ENCODE measurements at regions not wholly inside any gene's neighbourhood (a gene's known extent, or its start where the extent isn't known, plus 50 kb on each side); places are given as distances from the start of the nearest gene placed in this dataset.

DNA sequence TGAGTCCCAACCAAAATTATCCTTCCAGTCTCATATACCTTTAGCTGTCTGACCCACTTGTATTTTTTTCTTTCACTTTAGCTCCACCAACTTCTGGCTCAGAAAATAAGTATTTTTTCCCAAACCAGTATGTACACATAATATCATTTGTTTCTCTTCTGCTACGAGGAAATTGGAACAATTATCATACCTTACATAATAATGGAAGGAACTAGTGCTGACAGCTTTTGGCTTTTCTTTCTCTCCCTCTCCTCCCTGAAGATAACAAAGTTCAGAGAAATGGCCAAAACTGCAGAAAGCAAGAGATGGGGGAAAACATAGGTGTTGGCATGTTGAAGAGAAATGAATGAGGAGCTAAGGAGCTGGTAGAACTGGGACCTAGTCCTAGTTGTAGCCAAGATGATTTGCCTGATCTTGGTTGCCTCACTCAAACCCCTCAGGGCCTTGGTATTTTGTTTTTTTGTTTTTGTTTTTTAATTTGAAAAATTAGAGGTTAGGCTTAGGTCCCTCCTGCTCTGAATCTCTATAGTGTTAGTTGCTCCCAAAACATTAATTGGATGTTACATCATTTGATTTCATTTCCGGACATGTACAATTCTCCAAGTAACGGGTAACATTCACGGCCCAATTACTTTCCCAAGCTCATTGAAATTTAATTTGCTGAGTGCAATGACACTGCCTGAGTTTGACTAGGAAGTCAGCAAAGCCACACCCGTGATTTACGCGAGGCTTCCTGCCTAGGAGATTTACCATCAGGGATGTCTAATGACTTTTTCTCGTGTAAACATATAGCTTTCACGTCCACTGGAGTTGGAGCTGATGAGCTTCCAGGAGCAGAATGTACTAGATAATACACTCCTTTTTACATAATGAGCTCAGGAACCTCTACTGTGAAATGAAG, 291.6 kb downstream of the TLE1 start:
- Histone ChIP-seq H2AFZ (ENCODE audit: low read length) (no peak overlapping the region), H3K4me2 (ENCODE audit: low read depth, low read length, poor library complexity, severe bottlenecking) (no peak overlapping the region), H3K9me3 (ENCODE audit: insufficient read depth, low read depth, low read length) (no peaks in the 10 kb centered on the region), H3K4me1 (ENCODE audit: insufficient read depth, low read length, poor library complexity, severe bottlenecking) (peaks cover 7% of the 10 kb centered on the region), H3K9me2 (replicated peaks; ENCODE audit: low read depth, low read length) (no peaks in the 10 kb centered on the region), H3K27me3 (ENCODE audit: insufficient read depth, low read length, poor library complexity, severe bottlenecking) (no peaks in the 10 kb centered on the region), H4K20me1 (ENCODE audit: insufficient read depth, low read length, poor library complexity, severe bottlenecking) (no peaks in the 10 kb centered on the region), H3K79me2 (ENCODE audit: insufficient read depth, low read length) (no peaks in the 10 kb centered on the region), H3F3A (ENCODE audit: low read depth) (no peaks in the 10 kb centered on the region), H3K4me3 (ENCODE audit: low read length, poor library complexity, severe bottlenecking) (no peak overlapping the region), H3K9ac (ENCODE audit: low read depth, low read length, poor library complexity, severe bottlenecking) (no peak overlapping the region), H3K36me3 (ENCODE audit: insufficient read depth, low read length) (no peaks in the 10 kb centered on the region)
- TF ChIP-seq EZH2phosphoT487 (IDR thresholded peaks at IDR 0.05; ENCODE audit: borderline replicate concordance), result no peak
- TF ChIP-seq, protein P1, sequence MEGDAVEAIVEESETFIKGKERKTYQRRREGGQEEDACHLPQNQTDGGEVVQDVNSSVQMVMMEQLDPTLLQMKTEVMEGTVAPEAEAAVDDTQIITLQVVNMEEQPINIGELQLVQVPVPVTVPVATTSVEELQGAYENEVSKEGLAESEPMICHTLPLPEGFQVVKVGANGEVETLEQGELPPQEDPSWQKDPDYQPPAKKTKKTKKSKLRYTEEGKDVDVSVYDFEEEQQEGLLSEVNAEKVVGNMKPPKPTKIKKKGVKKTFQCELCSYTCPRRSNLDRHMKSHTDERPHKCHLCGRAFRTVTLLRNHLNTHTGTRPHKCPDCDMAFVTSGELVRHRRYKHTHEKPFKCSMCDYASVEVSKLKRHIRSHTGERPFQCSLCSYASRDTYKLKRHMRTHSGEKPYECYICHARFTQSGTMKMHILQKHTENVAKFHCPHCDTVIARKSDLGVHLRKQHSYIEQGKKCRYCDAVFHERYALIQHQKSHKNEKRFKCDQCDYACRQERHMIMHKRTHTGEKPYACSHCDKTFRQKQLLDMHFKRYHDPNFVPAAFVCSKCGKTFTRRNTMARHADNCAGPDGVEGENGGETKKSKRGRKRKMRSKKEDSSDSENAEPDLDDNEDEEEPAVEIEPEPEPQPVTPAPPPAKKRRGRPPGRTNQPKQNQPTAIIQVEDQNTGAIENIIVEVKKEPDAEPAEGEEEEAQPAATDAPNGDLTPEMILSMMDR (conservative IDR thresholded peaks at IDR 0.05; ENCODE audit: low read length), result no peak

DNA sequence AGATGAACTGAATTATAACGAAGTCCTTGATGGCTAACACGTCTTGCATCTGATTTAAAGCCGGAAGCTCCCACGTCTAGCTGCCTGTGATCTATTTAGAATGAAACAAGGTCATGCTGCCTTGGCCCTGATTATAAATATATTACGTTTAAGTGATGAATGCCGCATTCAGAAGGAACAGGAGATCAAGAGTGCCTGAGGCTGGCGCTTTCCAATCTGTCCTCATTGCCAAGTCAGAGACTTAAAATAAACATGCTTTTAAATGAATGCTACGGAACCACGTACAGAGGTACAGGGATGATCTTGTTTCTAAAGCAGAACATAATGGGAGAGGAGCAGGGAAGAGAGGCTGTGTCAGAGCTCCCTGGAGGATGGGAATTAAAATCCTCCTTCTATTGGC, 292.8 kb downstream of the TLE1 start:
- Histone ChIP-seq H3K4me2 (ENCODE audit: low read depth, low read length, poor library complexity, severe bottlenecking) (no peak overlapping the region), H3K9me3 (ENCODE audit: insufficient read depth, low read depth, low read length) (no peaks in the 10 kb centered on the region), H3K27me3 (ENCODE audit: insufficient read depth, low read length, poor library complexity, severe bottlenecking) (no peaks in the 10 kb centered on the region), H3K79me2 (ENCODE audit: insufficient read depth, low read length) (no peaks in the 10 kb centered on the region), H3F3A (ENCODE audit: low read depth) (no peaks in the 10 kb centered on the region), H2AFZ (ENCODE audit: low read length) (no peak overlapping the region), H3K9me2 (replicated peaks; ENCODE audit: low read depth, low read length) (no peaks in the 10 kb centered on the region), H3K4me1 (ENCODE audit: insufficient read depth, low read length, poor library complexity, severe bottlenecking) (peaks cover 7% of the 10 kb centered on the region), H3K4me3 (ENCODE audit: low read length, poor library complexity, severe bottlenecking) (no peak overlapping the region), H3K9ac (ENCODE audit: low read depth, low read length, poor library complexity, severe bottlenecking) (no peak overlapping the region), H3K36me3 (ENCODE audit: insufficient read depth, low read length) (no peaks in the 10 kb centered on the region), H4K20me1 (ENCODE audit: insufficient read depth, low read length, poor library complexity, severe bottlenecking) (no peaks in the 10 kb centered on the region)
- TF ChIP-seq EZH2phosphoT487 (IDR thresholded peaks at IDR 0.05; ENCODE audit: borderline replicate concordance), result no peak
- TF ChIP-seq, protein P1 (conservative IDR thresholded peaks at IDR 0.05; ENCODE audit: low read length), result no peak

DNA sequence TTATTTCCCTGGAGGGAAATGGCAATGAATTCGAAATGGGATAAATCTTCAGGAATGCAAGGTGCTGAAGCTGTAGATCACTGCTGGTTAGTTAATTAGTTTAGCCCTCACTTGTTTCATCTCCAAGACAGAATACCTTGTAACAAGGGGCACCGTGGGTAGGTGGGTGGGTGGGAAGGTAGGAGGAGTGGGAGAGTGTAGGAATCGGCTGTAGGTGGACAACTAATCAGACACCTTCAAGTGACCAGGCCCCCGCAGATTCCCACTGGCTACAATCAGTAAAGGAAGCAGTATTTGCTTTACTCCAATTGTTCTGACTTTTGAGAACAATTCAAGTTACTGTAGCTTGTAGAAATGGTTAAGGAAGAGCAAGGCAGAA, 293.7 kb downstream of the TLE1 start:
- H3K79me2 ChIP-seq (ENCODE audit: insufficient read depth, low read length), result no peaks in the 10 kb centered on the region
- no peaks in the 10 kb centered on the region for H4K20me1 ChIP-seq (ENCODE audit: insufficient read depth, low read length, poor library complexity, severe bottlenecking)
- H3K9ac ChIP-seq (ENCODE audit: low read depth, low read length, poor library complexity, severe bottlenecking), result no peak overlapping the region
- no peaks in the 10 kb centered on the region for H3K9me3 ChIP-seq (ENCODE audit: insufficient read depth, low read depth, low read length)
- no peak overlapping the region for H3K4me2 ChIP-seq (ENCODE audit: low read depth, low read length, poor library complexity, severe bottlenecking)
- H3F3A ChIP-seq (ENCODE audit: low read depth), result no peaks in the 10 kb centered on the region
- no peak overlapping the region for H3K4me3 ChIP-seq (ENCODE audit: low read length, poor library complexity, severe bottlenecking)
- H2AFZ ChIP-seq (ENCODE audit: low read length), result no peak overlapping the region
- TF ChIP-seq EZH2phosphoT487 (IDR thresholded peaks at IDR 0.05; ENCODE audit: borderline replicate concordance), result no peak
- TF ChIP-seq, protein P1 (conservative IDR thresholded peaks at IDR 0.05; ENCODE audit: low read length), result no peak
- peaks cover 7% of the 10 kb centered on the region for H3K4me1 ChIP-seq (ENCODE audit: insufficient read depth, low read length, poor library complexity, severe bottlenecking)
- H3K27me3 ChIP-seq (ENCODE audit: insufficient read depth, low read length, poor library complexity, severe bottlenecking), result no peaks in the 10 kb centered on the region
- H3K9me2 ChIP-seq (replicated peaks; ENCODE audit: low read depth, low read length), result no peaks in the 10 kb centered on the region
- H3K36me3 ChIP-seq (ENCODE audit: insufficient read depth, low read length), result no peaks in the 10 kb centered on the region

Data from Loucy (cell line).